ENCODE measurements at regions not wholly inside any gene's neighbourhood (a gene's known extent, or its start where the extent isn't known, plus 50 kb on each side); places are given as distances from the start of the nearest gene placed in this dataset.
A peak's percentile ranks its signal among the peaks of the same experiment; 100 is the strongest.

DNA sequence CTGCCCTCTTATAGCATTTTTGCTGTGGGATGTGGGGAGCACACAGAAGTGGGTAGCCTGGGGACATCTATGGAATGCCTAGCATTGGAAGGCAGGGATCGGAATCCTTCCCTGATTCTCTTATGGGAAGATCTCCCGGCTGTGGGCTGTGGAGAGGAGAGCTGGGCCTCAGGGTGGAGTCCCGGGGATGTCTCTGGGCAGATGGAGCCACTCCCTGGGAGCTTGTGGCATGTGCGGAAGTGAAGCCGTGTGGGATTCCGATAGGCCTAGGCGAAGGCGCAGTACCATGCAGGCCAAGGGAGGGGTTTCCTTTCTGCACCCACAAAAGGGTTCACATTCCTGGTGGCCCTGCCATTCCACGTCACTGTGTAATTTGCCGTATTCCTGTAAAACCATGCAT lies 87.9 kb downstream of the GLI2 start:
- H3K27ac ChIP-seq (ENCODE audit: poor library complexity, severe bottlenecking), result no peak overlapping the region
- ATAC-seq (ENCODE audit: low read depth) (no peak), DNase-seq (ENCODE audit: low spot score) (no peak)
- H3K36me3 ChIP-seq (ENCODE audit: low read depth), result no peaks in the 10 kb centered on the region
- no peaks in the 10 kb centered on the region for H3K9me3 ChIP-seq (ENCODE audit: severe bottlenecking)
- no peaks in the 10 kb centered on the region for H3K27me3 ChIP-seq (ENCODE audit: insufficient read depth, poor library complexity, severe bottlenecking)
- H3K4me1 ChIP-seq (ENCODE audit: insufficient read depth, poor library complexity, severe bottlenecking), result no peaks in the 10 kb centered on the region
- no peak for TF ChIP-seq CTCF (IDR thresholded peaks at IDR 0.05; ENCODE audit: poor library complexity, severe bottlenecking)
- no peak overlapping the region for H3K4me3 ChIP-seq (ENCODE audit: severe bottlenecking)

- Histone ChIP-seq H3K36me3 (ENCODE audit: low read depth) (no peaks in the 10 kb centered on the region), H3K27ac (ENCODE audit: poor library complexity, severe bottlenecking) (no peak overlapping the region), H3K4me1 (ENCODE audit: insufficient read depth, poor library complexity, severe bottlenecking) (no peaks in the 10 kb centered on the region), H3K9me3 (ENCODE audit: severe bottlenecking) (no peaks in the 10 kb centered on the region), H3K4me3 (ENCODE audit: severe bottlenecking) (no peak overlapping the region), H3K27me3 (ENCODE audit: insufficient read depth, poor library complexity, severe bottlenecking) (no peaks in the 10 kb centered on the region)
- no peak for TF ChIP-seq CTCF (IDR thresholded peaks at IDR 0.05; ENCODE audit: poor library complexity, severe bottlenecking)
- no peak for ATAC-seq (ENCODE audit: low read depth)
- DNase-seq (ENCODE audit: low spot score), result no peak
Measured at GRCh38 chr2:120824246-120824645, 88.6 kb downstream of the GLI2 start.

DNA sequence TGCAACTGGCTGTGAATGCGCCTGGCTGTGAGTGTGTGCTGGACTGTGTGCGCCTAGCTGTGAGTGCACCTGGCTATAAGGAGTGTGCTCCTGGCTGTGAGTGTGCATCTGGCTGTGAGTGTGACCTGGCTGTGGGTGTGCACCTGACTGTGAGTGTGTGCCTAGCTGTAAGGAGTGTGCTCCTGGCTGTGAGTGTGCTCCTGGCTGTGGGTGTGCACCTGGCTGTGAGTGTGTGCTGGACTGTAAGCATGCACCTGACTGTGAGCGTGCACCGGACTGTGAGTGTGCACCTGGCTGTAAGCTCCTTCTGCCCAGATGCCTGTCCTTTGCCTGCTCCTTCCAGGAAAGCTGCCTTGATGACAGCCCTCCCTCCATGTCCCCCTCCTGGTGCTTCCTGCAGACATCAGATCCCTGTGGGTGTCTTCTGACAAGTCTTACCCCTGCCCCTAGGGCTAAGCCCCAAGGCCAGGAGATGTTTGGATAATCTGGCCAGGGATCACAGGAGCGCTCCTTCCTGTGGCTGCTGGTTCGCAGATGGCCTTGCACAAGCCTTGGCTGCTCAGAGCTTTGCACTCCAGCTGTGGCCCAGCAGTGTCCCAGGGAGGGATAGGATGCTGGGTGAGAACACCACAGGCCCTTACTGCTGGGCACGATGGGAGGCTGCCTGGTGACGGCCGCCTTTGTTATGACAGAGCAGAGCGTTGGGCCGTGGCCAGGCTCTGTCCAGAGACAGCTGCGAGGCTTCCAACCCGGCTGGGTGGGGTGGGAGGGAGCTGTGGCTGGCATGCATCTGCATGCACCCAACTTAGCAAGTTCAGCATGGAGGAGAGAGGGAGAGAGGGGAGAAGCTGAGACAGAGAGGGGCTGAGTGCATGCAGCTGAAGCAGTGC lies 89.9 kb downstream of the GLI2 start:
- Histone ChIP-seq H3K27ac (ENCODE audit: poor library complexity, severe bottlenecking) (no peak overlapping the region), H3K36me3 (ENCODE audit: low read depth) (no peaks in the 10 kb centered on the region), H3K4me1 (ENCODE audit: insufficient read depth, poor library complexity, severe bottlenecking) (no peaks in the 10 kb centered on the region), H3K9me3 (ENCODE audit: severe bottlenecking) (no peaks in the 10 kb centered on the region), H3K27me3 (ENCODE audit: insufficient read depth, poor library complexity, severe bottlenecking) (no peaks in the 10 kb centered on the region), H3K4me3 (ENCODE audit: severe bottlenecking) (no peak overlapping the region)
- TF ChIP-seq CTCF (IDR thresholded peaks at IDR 0.05; ENCODE audit: poor library complexity, severe bottlenecking), result no peak
- ATAC-seq (ENCODE audit: low read depth) (peak; percentile 50; the same call in 2 of the 3 replicates), DNase-seq (ENCODE audit: low spot score) (peak; percentile 25)

- H3K9me3 ChIP-seq (ENCODE audit: severe bottlenecking), result no peaks in the 10 kb centered on the region
- no peaks in the 10 kb centered on the region for H3K27me3 ChIP-seq (ENCODE audit: insufficient read depth, poor library complexity, severe bottlenecking)
- H3K4me1 ChIP-seq (ENCODE audit: insufficient read depth, poor library complexity, severe bottlenecking), result no peaks in the 10 kb centered on the region
- DNase-seq (ENCODE audit: low spot score) (no peak), ATAC-seq (ENCODE audit: low read depth) (no peak)
- no peak overlapping the region for H3K27ac ChIP-seq (ENCODE audit: poor library complexity, severe bottlenecking)
- H3K36me3 ChIP-seq (ENCODE audit: low read depth), result no peaks in the 10 kb centered on the region
- TF ChIP-seq CTCF (IDR thresholded peaks at IDR 0.05; ENCODE audit: poor library complexity, severe bottlenecking), result no peak
- H3K4me3 ChIP-seq (ENCODE audit: severe bottlenecking), result no peak overlapping the region
Measured at GRCh38 chr2:120826260-120826648, 90.6 kb downstream of the GLI2 start.

All from RWPE2 (cell line).